Natural killer cell (primary cell): ENCODE measurements at regions not wholly inside any gene's neighbourhood (a gene's known extent, or its start where the extent isn't known, plus 50 kb on each side); places are given as distances from the start of the nearest gene placed in this dataset.

Experiments used
- ATAC-seq, 3 donors: fragments of 150-1000 bp in 2 of 3; fragments of 200-7000 bp in 1 of 3; cut with Tn5 transposase; 1 replicate in 1 of 3; 2 replicates in 2 of 3; pipeline ENCODE4 v1.10.0; 2021; ENCODE audit warnings: mild to moderate bottlenecking in 2 of 3, moderate library complexity in 2 of 3
- DNase-seq, 2 donors: peaks; one replicate each; pipeline versions ENCODE4 v3.0.0 to v3.0.0-alpha.2; 2013 to 2021; ENCODE audit warnings: mixed read lengths in 1 of 2
- H3K27ac ChIP-seq: one replicate; pipeline ENCODE4 v1.5.1; 2013; ENCODE audit warnings: mild to moderate bottlenecking, low read length
- H3K27me3 ChIP-seq: one replicate; pipeline ENCODE4 v1.6.1; 2013; ENCODE audit warnings: low read length; ENCODE audit not compliant: control insufficient read depth, insufficient read depth
- H3K36me3 ChIP-seq: one replicate; pipeline ENCODE4 v1.6.1; 2013; ENCODE audit warnings: low read length; ENCODE audit not compliant: control insufficient read depth, insufficient read depth
- H3K4me1 ChIP-seq: one replicate; pipeline ENCODE4 v1.6.1; 2013; ENCODE audit warnings: low read length; ENCODE audit not compliant: control insufficient read depth, insufficient read depth
- H3K4me3 ChIP-seq: one replicate; pipeline ENCODE4 v1.5.1; 2013; ENCODE audit warnings: low read length
- H3K9me3 ChIP-seq: one replicate; pipeline ENCODE4 v1.6.1; 2013; ENCODE audit warnings: low read length; ENCODE audit not compliant: control insufficient read depth, insufficient read depth
- H3K27ac Mint-ChIP-seq, 2 donors: one replicate each; pipeline ENCODE4 v1.8.0; 2022; ENCODE audit warnings: mild to moderate bottlenecking in 2 of 2, mixed read lengths in 2 of 2, moderate library complexity in 1 of 2
- H3K27me3 Mint-ChIP-seq, 2 donors: one replicate each; pipeline ENCODE4 v1.8.0; 2022; ENCODE audit warnings: low read depth in 2 of 2, mixed read lengths in 2 of 2
- H3K36me3 Mint-ChIP-seq: one replicate; pipeline ENCODE4 v1.8.0; 2022; ENCODE audit warnings: mixed read lengths
- H3K4me1 Mint-ChIP-seq, 2 donors: one replicate each; pipeline ENCODE4 v1.8.0; 2022; ENCODE audit warnings: mixed read lengths in 2 of 2
- H3K4me3 Mint-ChIP-seq: one replicate; pipeline ENCODE4 v1.8.0; 2022; ENCODE audit warnings: mild to moderate bottlenecking, moderate library complexity, mixed read lengths
- H3K9me3 Mint-ChIP-seq, 2 donors: one replicate each; pipeline ENCODE4 v1.8.0; 2022; ENCODE audit warnings: mixed read lengths in 2 of 2
- CTCF ChIP-seq: fragments of 200-600 bp; IDR thresholded peaks from one replicate; pipeline ENCODE4 v1.8.0; 2022; ENCODE audit warnings: antibody characterized with exemption
- WGBS: methylation state at CpG from one replicate; pipeline ENCODE4 v1.1.7; 2013; ENCODE audit warnings: missing lambda C conversion rate; ENCODE audit not compliant: insufficient coverage; 5-methylcytosine and 5-hydroxymethylcytosine counted together
- intact Hi-C: fragments of 100-400 bp; cut with micrococcal nuclease; formaldehyde crosslinking; loops from one replicate; pipeline ENCODE4 v1.14.2; 2022

- H3K4me3 Mint-ChIP-seq: no peak overlapping the region
- no peak overlapping the region for H3K27ac Mint-ChIP-seq
- WGBS: no CpG with 5 or more reads among the region's 1 CpG
- ATAC-seq (no peak), DNase-seq (no peak)
- H3K4me3 ChIP-seq: no peak overlapping the region
- no peaks in the 10 kb centered on the region for H3K4me1 Mint-ChIP-seq
- no peaks in the 10 kb centered on the region for H3K27me3 Mint-ChIP-seq
- TF ChIP-seq CTCF: no peak
- peaks cover 0 to 4% of the 10 kb centered on the region in 2 donors for H3K9me3 Mint-ChIP-seq
- H3K27ac ChIP-seq: no peak overlapping the region
- H3K36me3 ChIP-seq: no peaks in the 10 kb centered on the region
- no peaks in the 10 kb centered on the region for H3K36me3 Mint-ChIP-seq
- H3K27me3 ChIP-seq: no peaks in the 10 kb centered on the region
- no peaks in the 10 kb centered on the region for H3K9me3 ChIP-seq
- no peaks in the 10 kb centered on the region for H3K4me1 ChIP-seq
- intact Hi-C loops: no loop called here
Measured at GRCh38 chr18:1049173-1049572, 144.5 kb downstream of the ADCYAP1 start.

GRCh38 chr18:1050012-1050657, 145.5 kb downstream of the ADCYAP1 start:
- intact Hi-C loops: no loop called here
- H3K27me3 Mint-ChIP-seq: no peaks in the 10 kb centered on the region
- WGBS: 60% methylated on average over 3 of the region's 3 CpGs

DNA sequence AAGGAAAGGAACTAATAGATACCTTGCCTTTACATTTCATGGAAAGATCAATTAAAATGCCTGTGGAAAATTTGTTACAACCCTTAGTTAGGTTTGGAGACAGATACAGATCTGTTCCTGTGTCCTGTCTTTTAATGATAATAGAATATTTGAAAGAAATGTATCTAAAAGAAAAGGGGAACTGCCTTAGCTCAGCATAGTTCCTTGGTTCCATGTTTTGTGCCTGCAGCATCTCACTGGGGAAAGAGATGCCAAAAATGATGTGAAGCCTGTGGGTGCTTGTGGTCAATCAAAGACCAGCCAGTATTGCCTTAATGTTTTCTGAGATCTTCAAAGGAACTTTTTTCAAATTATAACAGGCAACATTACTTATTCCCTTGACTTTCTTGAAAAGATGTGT, 147.6 kb downstream of the ADCYAP1 start:
- Histone ChIP-seq H3K36me3 (no peaks in the 10 kb centered on the region), H3K27ac (no peak overlapping the region), H3K27me3 (no peaks in the 10 kb centered on the region), H3K4me3 (no peak overlapping the region), H3K9me3 (no peaks in the 10 kb centered on the region), H3K4me1 (no peaks in the 10 kb centered on the region)
- no peak for TF ChIP-seq CTCF
- no peaks in the 10 kb centered on the region for H3K27me3 Mint-ChIP-seq
- H3K9me3 Mint-ChIP-seq: peaks cover 6 to 7% of the 10 kb centered on the region in 2 donors
- H3K4me1 Mint-ChIP-seq: no peaks in the 10 kb centered on the region
- no peak overlapping the region for H3K27ac Mint-ChIP-seq
- H3K36me3 Mint-ChIP-seq: no peaks in the 10 kb centered on the region
- ATAC-seq (no peak), DNase-seq (no peak)
- H3K4me3 Mint-ChIP-seq: no peak overlapping the region
- intact Hi-C loops: no loop called here

More at GRCh38 chr18:1050012-1050657, 145.5 kb downstream of the ADCYAP1 start:
- Histone ChIP-seq H3K27ac (no peak overlapping the region), H3K4me1 (no peaks in the 10 kb centered on the region), H3K36me3 (no peaks in the 10 kb centered on the region), H3K27me3 (no peaks in the 10 kb centered on the region), H3K4me3 (no peak overlapping the region), H3K9me3 (no peaks in the 10 kb centered on the region)
- no peaks in the 10 kb centered on the region for H3K4me1 Mint-ChIP-seq
- DNase-seq (no peak), ATAC-seq (no peak)
- no peak for TF ChIP-seq CTCF
- H3K27ac Mint-ChIP-seq: no peak overlapping the region
- no peaks in the 10 kb centered on the region for H3K36me3 Mint-ChIP-seq
- H3K4me3 Mint-ChIP-seq: no peak overlapping the region
- H3K9me3 Mint-ChIP-seq: peaks cover 0 to 4% of the 10 kb centered on the region in 2 donors
